OCI-LY7 (cell line): ENCODE measurements at regions not wholly inside any gene's neighbourhood (a gene's known extent, or its start where the extent isn't known, plus 50 kb on each side); places are given as distances from the start of the nearest gene placed in this dataset.

ENCODE experiments used
- EZH2phosphoT487 ChIP-seq: fragments of 200-600 bp; sonication (generic); IDR thresholded peaks from 2 replicates; pipeline ENCODE4 v1.6.1; 2018; ENCODE audit warnings: low read depth, borderline replicate concordance, mild to moderate bottlenecking, mixed run types, antibody characterized with exemption, low read length, moderate library complexity, mixed read lengths
- TF ChIP-seq, protein P1 (sequence below): fragments of 200-600 bp; sonication (generic); conservative IDR thresholded peaks from 2 replicates; pipeline ENCODE4 v1.5.1; 2014; ENCODE audit warnings: mild to moderate bottlenecking, antibody characterized with exemption, low read length, moderate library complexity, mixed read lengths

DNA sequence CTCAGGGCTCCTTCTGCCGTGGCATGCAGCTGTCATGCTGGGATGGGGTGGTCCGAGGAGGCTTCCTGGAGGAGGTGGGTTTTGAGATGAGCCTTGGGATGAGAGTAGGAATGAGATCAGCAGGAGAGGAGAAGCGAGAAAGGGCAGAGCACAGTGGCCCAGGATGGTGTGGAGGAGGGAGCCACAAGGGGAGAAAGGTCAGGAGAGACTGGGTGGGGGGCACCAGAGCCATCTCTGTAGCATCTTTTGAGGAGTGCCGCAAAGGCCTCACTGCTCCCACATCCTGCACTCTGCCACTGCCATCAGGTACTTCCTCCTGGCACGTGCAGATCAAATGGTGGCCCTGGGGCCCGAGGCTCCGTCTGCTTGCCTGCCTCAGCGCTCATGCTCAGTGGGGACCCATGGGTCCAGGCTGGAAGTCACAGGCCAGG is 150.2 kb downstream of the MACROH2A1 start:
- TF ChIP-seq, protein P1, sequence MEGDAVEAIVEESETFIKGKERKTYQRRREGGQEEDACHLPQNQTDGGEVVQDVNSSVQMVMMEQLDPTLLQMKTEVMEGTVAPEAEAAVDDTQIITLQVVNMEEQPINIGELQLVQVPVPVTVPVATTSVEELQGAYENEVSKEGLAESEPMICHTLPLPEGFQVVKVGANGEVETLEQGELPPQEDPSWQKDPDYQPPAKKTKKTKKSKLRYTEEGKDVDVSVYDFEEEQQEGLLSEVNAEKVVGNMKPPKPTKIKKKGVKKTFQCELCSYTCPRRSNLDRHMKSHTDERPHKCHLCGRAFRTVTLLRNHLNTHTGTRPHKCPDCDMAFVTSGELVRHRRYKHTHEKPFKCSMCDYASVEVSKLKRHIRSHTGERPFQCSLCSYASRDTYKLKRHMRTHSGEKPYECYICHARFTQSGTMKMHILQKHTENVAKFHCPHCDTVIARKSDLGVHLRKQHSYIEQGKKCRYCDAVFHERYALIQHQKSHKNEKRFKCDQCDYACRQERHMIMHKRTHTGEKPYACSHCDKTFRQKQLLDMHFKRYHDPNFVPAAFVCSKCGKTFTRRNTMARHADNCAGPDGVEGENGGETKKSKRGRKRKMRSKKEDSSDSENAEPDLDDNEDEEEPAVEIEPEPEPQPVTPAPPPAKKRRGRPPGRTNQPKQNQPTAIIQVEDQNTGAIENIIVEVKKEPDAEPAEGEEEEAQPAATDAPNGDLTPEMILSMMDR = no peak
- no peak for TF ChIP-seq EZH2phosphoT487
